ENCODE measurements at regions not wholly inside any gene's neighbourhood (a gene's known extent, or its start where the extent isn't known, plus 50 kb on each side); places are given as distances from the start of the nearest gene placed in this dataset.

DNA sequence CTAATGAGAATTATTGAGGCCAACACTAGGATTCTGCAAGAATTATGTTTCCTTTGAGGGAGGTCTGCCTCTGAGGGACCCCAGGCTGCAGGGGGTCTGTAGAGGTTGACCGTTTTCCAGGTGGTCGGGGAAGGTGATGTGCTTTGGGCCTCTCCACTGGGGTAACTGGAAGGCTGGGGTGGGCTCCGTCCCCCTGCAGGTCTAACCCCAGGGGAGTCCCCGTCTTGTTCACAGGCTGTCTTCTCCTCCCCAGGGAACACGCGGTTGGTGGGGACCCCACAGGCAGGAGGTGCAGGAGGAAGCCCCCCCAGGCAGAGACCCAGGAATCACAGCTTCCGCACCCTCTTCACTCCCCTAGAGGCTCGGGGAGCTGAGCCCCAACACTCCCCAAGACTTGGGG is 726.4 kb downstream of the BRD1 start:
- TF ChIP-seq, protein P1, sequence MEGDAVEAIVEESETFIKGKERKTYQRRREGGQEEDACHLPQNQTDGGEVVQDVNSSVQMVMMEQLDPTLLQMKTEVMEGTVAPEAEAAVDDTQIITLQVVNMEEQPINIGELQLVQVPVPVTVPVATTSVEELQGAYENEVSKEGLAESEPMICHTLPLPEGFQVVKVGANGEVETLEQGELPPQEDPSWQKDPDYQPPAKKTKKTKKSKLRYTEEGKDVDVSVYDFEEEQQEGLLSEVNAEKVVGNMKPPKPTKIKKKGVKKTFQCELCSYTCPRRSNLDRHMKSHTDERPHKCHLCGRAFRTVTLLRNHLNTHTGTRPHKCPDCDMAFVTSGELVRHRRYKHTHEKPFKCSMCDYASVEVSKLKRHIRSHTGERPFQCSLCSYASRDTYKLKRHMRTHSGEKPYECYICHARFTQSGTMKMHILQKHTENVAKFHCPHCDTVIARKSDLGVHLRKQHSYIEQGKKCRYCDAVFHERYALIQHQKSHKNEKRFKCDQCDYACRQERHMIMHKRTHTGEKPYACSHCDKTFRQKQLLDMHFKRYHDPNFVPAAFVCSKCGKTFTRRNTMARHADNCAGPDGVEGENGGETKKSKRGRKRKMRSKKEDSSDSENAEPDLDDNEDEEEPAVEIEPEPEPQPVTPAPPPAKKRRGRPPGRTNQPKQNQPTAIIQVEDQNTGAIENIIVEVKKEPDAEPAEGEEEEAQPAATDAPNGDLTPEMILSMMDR (IDR thresholded peaks at IDR 0.05 in 8 of 11, conservative IDR thresholded peaks at IDR 0.05 in 3 of 11): no peak
- TF ChIP-seq POLR2A (IDR thresholded peaks at IDR 0.05) (no peak), POLR2AphosphoS5 (IDR thresholded peaks at IDR 0.05) (no peak)

Measured in spleen (tissue), 7 donors.